Fibroblast of mammary gland (primary cell): ENCODE measurements at regions not wholly inside any gene's neighbourhood (a gene's known extent, or its start where the extent isn't known, plus 50 kb on each side); places are given as distances from the start of the nearest gene placed in this dataset.

Experiments
- DNase-seq: peaks from one replicate; pipeline ENCODE4 v3.0.0-alpha.2; 2010; ENCODE audit warnings: low read depth
- H3K4me3 ChIP-seq: 2 replicates; pipeline ENCODE4 v1.5.1; 2011; ENCODE audit warnings: low read depth, mild to moderate bottlenecking, low read length, moderate library complexity; ENCODE audit not compliant: control insufficient read depth
- CTCF ChIP-seq: conservative IDR thresholded peaks from 2 replicates; pipeline ENCODE4 v1.5.1; 2011; ENCODE audit warnings: low read depth, low read length, inconsistent platforms; ENCODE audit not compliant: control insufficient read depth, insufficient read depth

- no peak for DNase-seq
- TF ChIP-seq CTCF, result no peak
- H3K4me3 ChIP-seq, result no peak overlapping the region
Observed at GRCh38 chr11:130550984-130551383, 102.5 kb downstream of the ADAMTS15 start.

GRCh38 chr11:130551388-130551787 lies 102.9 kb downstream of the ADAMTS15 start:
- TF ChIP-seq CTCF, result no peak

GRCh38 chr11:130553306-130553705 lies 104.9 kb downstream of the ADAMTS15 start:
- DNase-seq, result peak; percentile 68
- no peak for TF ChIP-seq CTCF
- no peak overlapping the region for H3K4me3 ChIP-seq

More at GRCh38 chr11:130551388-130551787, 102.9 kb downstream of the ADAMTS15 start:
- H3K4me3 ChIP-seq, result no peak overlapping the region
- DNase-seq, result peak; percentile 57

- DNase-seq, result peak; percentile 48
- TF ChIP-seq CTCF, result no peak
Observed at GRCh38 chr11:130554241-130555055, 106.0 kb downstream of the ADAMTS15 start.

GRCh38 chr11:130555251-130555841 lies 106.9 kb downstream of the ADAMTS15 start:
- no peak overlapping the region for H3K4me3 ChIP-seq
- peak; percentile 22 for DNase-seq
- no peak for TF ChIP-seq CTCF

More at GRCh38 chr11:130554241-130555055, 106.0 kb downstream of the ADAMTS15 start:
- no peak overlapping the region for H3K4me3 ChIP-seq

- no peak for TF ChIP-seq CTCF
- no peak for DNase-seq
Observed at GRCh38 chr11:130560000-130560780, 111.7 kb downstream of the ADAMTS15 start.

More at GRCh38 chr11:130560000-130560780, 111.7 kb downstream of the ADAMTS15 start:
- no peak overlapping the region for H3K4me3 ChIP-seq
